Ectodermal cell (in vitro differentiated cells): ENCODE measurements at regions not wholly inside any gene's neighbourhood (a gene's known extent, or its start where the extent isn't known, plus 50 kb on each side); places are given as distances from the start of the nearest gene placed in this dataset.

Experiments used
- H3K27ac ChIP-seq: 2 replicates; pipeline ENCODE4 v1.7.0; 2013; ENCODE audit warnings: mild to moderate bottlenecking, low read depth, low read length; ENCODE audit not compliant: insufficient read depth, poor library complexity, severe bottlenecking
- H3K27me3 ChIP-seq: 2 replicates; pipeline ENCODE4 v1.7.0; 2013; ENCODE audit warnings: mild to moderate bottlenecking, low read length; ENCODE audit not compliant: insufficient read depth, control insufficient read depth, poor library complexity, severe bottlenecking
- H3K36me3 ChIP-seq: one replicate; pipeline ENCODE4 v1.7.0; 2013; ENCODE audit warnings: low read length; ENCODE audit not compliant: control insufficient read depth, insufficient read depth
- H3K4me1 ChIP-seq: one replicate; pipeline ENCODE4 v1.7.0; 2013; ENCODE audit warnings: low read length; ENCODE audit not compliant: control insufficient read depth, insufficient read depth
- H3K4me3 ChIP-seq: 2 replicates; pipeline ENCODE4 v1.7.0; 2013; ENCODE audit warnings: low read depth, low read length, control low read depth; ENCODE audit not compliant: insufficient read depth
- H3K9me3 ChIP-seq: 2 replicates; pipeline ENCODE4 v1.7.0; 2013; ENCODE audit warnings: mild to moderate bottlenecking, low read length, moderate library complexity; ENCODE audit not compliant: control insufficient read depth
- WGBS, 2 experiments: methylation state at CpG; one replicate each; pipeline ENCODE4 v1.1.7; 2013; ENCODE audit warnings: missing lambda C conversion rate in 2 of 2; 5-methylcytosine and 5-hydroxymethylcytosine counted together

DNA sequence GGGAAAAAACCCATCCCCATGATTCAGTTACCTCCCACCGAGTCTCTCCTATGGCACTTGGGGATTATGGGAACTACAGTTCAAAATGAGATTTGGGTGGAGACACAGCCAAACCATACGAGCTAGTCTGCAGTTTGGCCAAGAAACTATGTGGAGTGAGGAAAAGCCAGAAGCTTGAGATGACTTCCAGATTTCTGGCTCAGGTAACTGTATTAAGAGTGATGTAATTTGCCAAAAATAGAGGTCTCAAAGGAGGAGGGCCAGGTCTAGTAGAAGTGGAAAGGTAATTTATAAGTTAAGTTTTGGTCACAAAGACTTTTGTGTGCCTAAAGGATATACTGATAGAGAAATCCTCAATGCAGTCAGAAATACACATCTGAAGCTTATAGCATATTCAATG, 279.7 kb upstream of the MGMT start:
- H3K4me3 ChIP-seq: no peak overlapping the region
- no peaks in the 10 kb centered on the region for H3K9me3 ChIP-seq
- WGBS, 2 experiments: 38 to 45% methylated on average over 2 of the region's 2 CpGs
- no peak overlapping the region for H3K27ac ChIP-seq
- H3K36me3 ChIP-seq: no peaks in the 10 kb centered on the region
- no peaks in the 10 kb centered on the region for H3K4me1 ChIP-seq
- H3K27me3 ChIP-seq: no peaks in the 10 kb centered on the region

DNA sequence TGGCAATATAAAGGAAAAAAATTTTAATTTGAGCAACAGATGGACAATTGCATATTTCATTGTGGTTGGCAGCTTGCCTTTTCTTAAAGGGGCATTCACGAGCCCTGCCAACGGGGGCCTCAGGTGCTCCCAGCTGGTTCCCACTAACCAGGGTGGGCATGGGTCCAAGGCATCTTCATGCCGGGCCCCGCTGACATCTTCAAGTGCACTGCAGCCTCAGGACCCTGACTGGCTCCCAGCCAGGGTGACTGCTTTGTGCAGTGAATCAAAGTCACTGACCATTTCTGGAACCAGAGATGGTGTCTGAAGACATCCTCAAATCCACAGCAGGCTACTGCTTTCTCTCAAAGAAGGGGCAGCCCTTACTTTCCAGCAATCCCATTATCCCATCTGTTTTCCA, 275.2 kb upstream of the MGMT start:
- H3K27ac ChIP-seq: no peak overlapping the region
- WGBS, 2 experiments: 88 to 94% methylated on average over 4 of the region's 4 CpGs

GRCh38 chr10:129192344-129193128, 274.5 kb upstream of the MGMT start:
- H3K36me3 ChIP-seq: no peaks in the 10 kb centered on the region
- no peaks in the 10 kb centered on the region for H3K27me3 ChIP-seq
- H3K4me1 ChIP-seq: no peaks in the 10 kb centered on the region
- H3K4me3 ChIP-seq: no peak overlapping the region
- no peak overlapping the region for H3K27ac ChIP-seq
- WGBS, 2 experiments: 82 to 85% methylated on average over 11 of the region's 11 CpGs
- H3K9me3 ChIP-seq: no peaks in the 10 kb centered on the region

More for the DNA sequence above, 275.2 kb upstream of the MGMT start:
- no peaks in the 10 kb centered on the region for H3K27me3 ChIP-seq
- H3K4me3 ChIP-seq: no peak overlapping the region
- no peaks in the 10 kb centered on the region for H3K4me1 ChIP-seq
- H3K9me3 ChIP-seq: no peaks in the 10 kb centered on the region
- no peaks in the 10 kb centered on the region for H3K36me3 ChIP-seq

- no peaks in the 10 kb centered on the region for H3K4me1 ChIP-seq
- no peaks in the 10 kb centered on the region for H3K9me3 ChIP-seq
- no peaks in the 10 kb centered on the region for H3K36me3 ChIP-seq
- WGBS, 2 experiments: 72 to 79% methylated on average over 12 of the region's 12 CpGs
- no peak overlapping the region for H3K4me3 ChIP-seq
- H3K27me3 ChIP-seq: no peaks in the 10 kb centered on the region
- H3K27ac ChIP-seq: no peak overlapping the region
Measured at GRCh38 chr10:129193148-129193547, 273.9 kb upstream of the MGMT start.

GRCh38 chr10:129194181-129194870, 272.7 kb upstream of the MGMT start:
- H3K9me3 ChIP-seq: no peaks in the 10 kb centered on the region
- H3K36me3 ChIP-seq: no peaks in the 10 kb centered on the region
- 86 to 93% methylated on average over 3 of the region's 3 CpGs for WGBS, 2 experiments
- H3K4me1 ChIP-seq: no peaks in the 10 kb centered on the region
- H3K27me3 ChIP-seq: no peaks in the 10 kb centered on the region
- no peak overlapping the region for H3K27ac ChIP-seq
- H3K4me3 ChIP-seq: no peak overlapping the region

GRCh38 chr10:129199826-129200225, 267.2 kb upstream of the MGMT start:
- Histone ChIP-seq H3K36me3 (no peaks in the 10 kb centered on the region), H3K27me3 (no peaks in the 10 kb centered on the region), H3K9me3 (no peaks in the 10 kb centered on the region), H3K4me1 (no peaks in the 10 kb centered on the region), H3K4me3 (no peak overlapping the region), H3K27ac (no peak overlapping the region)
- WGBS, 2 experiments: 47% methylated on average over 2 of the region's 2 CpGs

- no peaks in the 10 kb centered on the region for H3K27me3 ChIP-seq
- H3K4me1 ChIP-seq: no peaks in the 10 kb centered on the region
- H3K4me3 ChIP-seq: no peak overlapping the region
- H3K36me3 ChIP-seq: no peaks in the 10 kb centered on the region
- H3K27ac ChIP-seq: no peak overlapping the region
- no peaks in the 10 kb centered on the region for H3K9me3 ChIP-seq
- WGBS, 2 experiments: 93% methylated on average over 5 of the region's 5 CpGs
Measured at GRCh38 chr10:129203819-129204218, 263.2 kb upstream of the MGMT start.

GRCh38 chr10:129207297-129207696, 259.7 kb upstream of the MGMT start:
- no peak overlapping the region for H3K4me3 ChIP-seq
- no peaks in the 10 kb centered on the region for H3K36me3 ChIP-seq
- no peak overlapping the region for H3K27ac ChIP-seq
- H3K27me3 ChIP-seq: no peaks in the 10 kb centered on the region
- no peaks in the 10 kb centered on the region for H3K4me1 ChIP-seq
- no peaks in the 10 kb centered on the region for H3K9me3 ChIP-seq
- WGBS, 2 experiments: 93 to 97% methylated on average over 19 of the region's 19 CpGs

GRCh38 chr10:129210876-129211275, 256.2 kb upstream of the MGMT start:
- Histone ChIP-seq H3K36me3 (no peaks in the 10 kb centered on the region), H3K4me1 (no peaks in the 10 kb centered on the region), H3K4me3 (no peak overlapping the region), H3K27ac (no peak overlapping the region), H3K27me3 (no peaks in the 10 kb centered on the region), H3K9me3 (no peaks in the 10 kb centered on the region)
- WGBS, 2 experiments: 82 to 85% methylated on average over 5 of the region's 5 CpGs

DNA sequence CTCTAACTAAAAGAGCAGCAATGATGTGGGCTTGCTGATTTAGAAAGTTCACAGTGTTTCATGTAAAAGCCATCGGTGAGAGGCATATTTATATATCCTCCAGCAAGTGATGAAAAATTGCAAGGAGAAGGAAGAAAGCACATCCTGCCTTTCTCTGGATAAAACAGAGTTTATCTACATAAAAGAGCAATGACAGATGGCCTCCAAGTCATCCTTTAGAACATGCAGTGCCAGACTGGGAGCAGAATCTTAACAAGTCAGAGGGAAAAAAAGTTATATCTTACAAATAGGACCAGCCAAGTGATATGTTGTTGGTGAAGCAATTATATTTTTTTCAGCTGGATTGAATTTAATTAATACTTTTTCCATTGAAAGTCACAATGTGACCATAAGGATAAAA, 253.8 kb upstream of the MGMT start:
- Histone ChIP-seq H3K36me3 (no peaks in the 10 kb centered on the region), H3K27me3 (no peaks in the 10 kb centered on the region), H3K4me1 (no peaks in the 10 kb centered on the region), H3K4me3 (no peak overlapping the region), H3K27ac (no peak overlapping the region), H3K9me3 (no peaks in the 10 kb centered on the region)
- 95 to 100% methylated on average over 1 of the region's 1 CpG for WGBS, 2 experiments
